K562 (cell line): ENCODE measurements at regions not wholly inside any gene's neighbourhood (a gene's known extent, or its start where the extent isn't known, plus 50 kb on each side); places are given as distances from the start of the nearest gene placed in this dataset.
"Not testable (repeated sequence)": the region's sequence is repeated elsewhere in the genome, so short reads cannot be mapped to it uniquely, and the experiment has no call there.

ENCODE experiments used
- ATAC-seq: fragments of 200-7000 bp; cut with Tn5 transposase; 3 replicates; pipeline ENCODE4 v1.9.1; 2020; ENCODE audit warnings: moderate library complexity
- BruUV-seq: library from RNA; stranded (reverse); fragments of 400-500 nt; replicated peaks from 2 replicates; lab custom pipeline; 2021; lab: Mats Ljungman, UMichigan
- CTCF ChIA-PET: fragments of 300-600 bp; formaldehyde crosslinking; extraction: SDS; loops from one replicate; lab custom pipeline; 2021; ENCODE audit warnings: low intra/inter-chr PET ratio; lab: Yijun Ruan, JAX
- POLR2A ChIA-PET: fragments of 300-600, 350-650 bp; sonication (Branson Sonifier 250); formaldehyde crosslinking; extraction: SDS; loops from one replicate; lab custom pipeline; 2021; ENCODE audit warnings: antibody characterized with exemption, inconsistent platforms; lab: Yijun Ruan, JAX
- DNase-seq, 4 experiments: peaks; one replicate each; pipeline versions ENCODE4 v3.0.0 to v3.0.0-alpha.2; 2011 to 2018; ENCODE audit warnings: low spot score in 3 of 4, mixed read lengths in 3 of 4; ENCODE audit errors: extremely low read depth in 1 of 4
- FAIRE-seq: peaks from 2 replicates; lab custom pipeline; 2011; peaks lifted over from hg19 to GRCh38; lab: Jason Lieb, UNC
- H2AFZ ChIP-seq: 2 replicates; pipeline ENCODE4 v1.6.0; 2011; ENCODE audit warnings: low read depth, low read length, control low read depth, inconsistent platforms
- H3K27ac ChIP-seq: fragments of 200-600 bp; 3 replicates; pipeline ENCODE4 v1.8.0; 2011; ENCODE audit warnings: low read depth, mild to moderate bottlenecking, control low read depth, inconsistent platforms, low read length, moderate library complexity, mixed read lengths; ENCODE audit errors: extremely low read depth
- H3K27me3 ChIP-seq, 2 experiments: fragments of 300-600 bp in 1 of 2; 2 replicates in 1 of 2; 3 replicates in 1 of 2; pipeline versions ENCODE4 v1.6.0 to v1.8.0; 2011; ENCODE audit warnings: inconsistent platforms in 2 of 2, low read length in 2 of 2, mild to moderate bottlenecking in 1 of 2, mixed read lengths in 1 of 2, moderate library complexity in 1 of 2; ENCODE audit not compliant: control insufficient read depth in 2 of 2, insufficient read depth in 2 of 2
- H3K36me3 ChIP-seq: fragments of 300-600 bp; 3 replicates; pipeline ENCODE4 v1.8.0; 2011; ENCODE audit warnings: mild to moderate bottlenecking, low read length, inconsistent platforms; ENCODE audit not compliant: control insufficient read depth, insufficient read depth
- H3K4me1 ChIP-seq, 2 experiments: fragments of 200-600 bp in 1 of 2; replicated peaks in 1 of 2; 2 replicates in 1 of 2; 3 replicates in 1 of 2; pipeline versions ENCODE4 v1.5.1 to v1.8.0; 2011; ENCODE audit warnings: inconsistent platforms in 2 of 2, low read length in 2 of 2, mild to moderate bottlenecking in 1 of 2, mixed read lengths in 1 of 2, moderate library complexity in 1 of 2; ENCODE audit not compliant: control insufficient read depth in 2 of 2, insufficient read depth in 2 of 2
- H3K4me2 ChIP-seq: 2 replicates; pipeline ENCODE4 v1.6.1; 2011; ENCODE audit warnings: low read length, control low read depth, inconsistent platforms, mixed read lengths; ENCODE audit not compliant: insufficient read depth
- H3K4me3 ChIP-seq: fragments of 200-600 bp; sonication (generic), shearing (Covaris generic); 2 replicates; pipeline ENCODE4 v1.5.1; 2016; ENCODE audit warnings: control low read depth, inconsistent platforms
- H3K79me2 ChIP-seq: fragments of 200-600 bp; 3 replicates; pipeline ENCODE4 v1.8.0; 2011; ENCODE audit warnings: low read length, inconsistent platforms; ENCODE audit not compliant: control insufficient read depth, insufficient read depth
- H3K9ac ChIP-seq, 2 experiments: 2 replicates each; pipeline versions ENCODE4 v1.6.0 to v1.6.1; 2011; ENCODE audit warnings: low read depth in 2 of 2, low read length in 2 of 2, control low read depth in 1 of 2, inconsistent platforms in 1 of 2, mild to moderate bottlenecking in 1 of 2, mixed read lengths in 1 of 2; ENCODE audit not compliant: insufficient read depth in 1 of 2
- H3K9me1 ChIP-seq: one replicate; pipeline ENCODE4 v1.6.0; 2011; ENCODE audit warnings: inconsistent platforms, mild to moderate bottlenecking, low read length, moderate library complexity; ENCODE audit not compliant: control insufficient read depth, insufficient read depth
- H3K9me3 ChIP-seq: replicated peaks from 2 replicates; pipeline ENCODE4 v1.5.1; 2011; ENCODE audit warnings: low read depth, low read length, inconsistent platforms; ENCODE audit not compliant: control insufficient read depth, insufficient read depth
- H4K20me1 ChIP-seq: replicated peaks from 2 replicates; pipeline ENCODE4 v1.6.1; 2011; ENCODE audit warnings: low read length, inconsistent platforms, mixed read lengths; ENCODE audit not compliant: control insufficient read depth, insufficient read depth
- PHF8 ChIP-seq: fragments of 200-600 bp; sonication (generic); IDR thresholded peaks from 2 replicates; pipeline ENCODE4 v1.6.1; 2012; ENCODE audit warnings: mixed run types, mild to moderate bottlenecking, inconsistent platforms, low read length, moderate library complexity, borderline replicate concordance
- WGBS: fragments of 100-300 bp; shearing (Covaris generic); methylation state at CpG from one replicate; pipeline ENCODE4 v1.1.6; 2016; ENCODE audit warnings: low coverage, mixed read lengths; ENCODE audit not compliant: insufficient coverage; ENCODE audit errors: missing lambda C conversion rate; 5-methylcytosine and 5-hydroxymethylcytosine counted together
- in situ Hi-C: fragments of 300-500 bp; cut with MboI; formaldehyde crosslinking; loops from 4 replicates; pipeline ENCODE4 v1.15.0; 2018; ENCODE audit warnings: inconsistent platforms, mixed read lengths
- intact Hi-C: fragments of 100-400 bp; cut with micrococcal nuclease; formaldehyde crosslinking; loops from 2 replicates; pipeline ENCODE4 v1.14.2; 2022
- TF ChIP-seq, protein P1 (sequence below): fragments of 450-650 bp; conservative IDR thresholded peaks from 2 replicates; pipeline ENCODE4 v1.6.1; 2016; ENCODE audit warnings: missing genetic modification characterization, low read depth, mild to moderate bottlenecking, missing compliant biosample characterization, moderate library complexity

DNA sequence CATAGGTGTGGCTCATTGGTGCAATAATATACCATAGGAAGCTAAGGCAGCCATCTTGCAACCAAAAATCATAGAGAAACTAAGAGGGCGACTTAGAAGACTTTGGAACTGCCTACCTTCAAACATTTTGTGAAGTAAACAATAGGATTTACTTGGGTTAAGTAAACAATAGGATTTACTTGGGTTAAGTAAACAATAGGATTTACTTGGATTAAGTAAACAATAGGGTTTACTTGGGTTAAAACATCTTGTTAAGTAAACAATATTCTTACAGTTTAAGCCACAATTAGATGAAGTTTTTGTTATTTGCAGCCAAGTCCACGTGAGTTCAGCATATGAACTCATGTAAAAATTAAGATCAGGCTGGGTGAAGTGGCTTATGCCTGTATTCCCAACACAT, 722.4 kb upstream of the AUTS2 start:
- ATAC-seq (no peak), FAIRE-seq (no peak)
- in situ Hi-C loops, result no loop called here

DNA sequence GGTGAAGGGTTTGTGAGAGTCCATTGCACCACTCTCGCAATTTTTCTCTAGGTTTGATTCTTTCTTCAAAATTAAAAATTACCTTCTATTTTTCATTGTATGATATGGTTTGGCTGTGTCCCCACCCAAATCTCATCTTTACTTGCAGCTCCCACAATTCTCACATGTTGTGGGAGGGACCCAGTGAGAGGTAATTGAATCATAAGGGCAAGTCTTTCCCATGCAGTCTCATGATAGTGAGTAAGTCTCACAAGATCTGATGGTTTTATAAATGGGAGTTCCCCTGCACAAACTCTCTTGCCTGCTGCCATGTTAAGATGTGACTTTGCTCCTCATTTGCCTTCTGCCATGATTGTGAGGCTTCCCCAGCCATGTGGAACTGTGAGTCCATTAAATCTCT, 711.2 kb upstream of the AUTS2 start:
- H3K9ac ChIP-seq, H3K27ac ChIP-seq, H3K4me1 ChIP-seq, CTCF ChIA-PET, H3K79me2 ChIP-seq, POLR2A ChIA-PET, H3K4me2 ChIP-seq, in situ Hi-C loops, H3K36me3 ChIP-seq, FAIRE-seq, BruUV-seq, H2AFZ ChIP-seq, H3K9me1 ChIP-seq, H3K9me3 ChIP-seq, DNase-seq, H3K4me3 ChIP-seq, ATAC-seq, intact Hi-C loops, H3K27me3 ChIP-seq, H4K20me1 ChIP-seq: not testable (repeated sequence)
- 0% methylated on average over 1 of the region's 1 CpG for WGBS

More for the DNA sequence above, 722.4 kb upstream of the AUTS2 start:
- Histone ChIP-seq H2AFZ (no peak overlapping the region), H3K9me1 (no peaks in the 10 kb centered on the region), H4K20me1 (no peaks in the 10 kb centered on the region), H3K36me3 (no peaks in the 10 kb centered on the region), H3K4me2 (no peak overlapping the region), H3K4me3 (no peak overlapping the region), H3K27me3 (no peaks in the 10 kb centered on the region), H3K9me3 (no peaks in the 10 kb centered on the region), H3K4me1 (no peaks in the 10 kb centered on the region), H3K27ac (no peak overlapping the region), H3K79me2 (no peaks in the 10 kb centered on the region), H3K9ac (no peak overlapping the region)
- ChIA-PET CTCF (no interaction called here), POLR2A (no interaction called here)
- intact Hi-C loops, result no loop called here
- no peak for DNase-seq
- whole genome bisulfite sequencing, result 0% methylated on average over 2 of the region's 2 CpGs
- no TSS peak for BruUV-seq
- TF ChIP-seq, protein P1, sequence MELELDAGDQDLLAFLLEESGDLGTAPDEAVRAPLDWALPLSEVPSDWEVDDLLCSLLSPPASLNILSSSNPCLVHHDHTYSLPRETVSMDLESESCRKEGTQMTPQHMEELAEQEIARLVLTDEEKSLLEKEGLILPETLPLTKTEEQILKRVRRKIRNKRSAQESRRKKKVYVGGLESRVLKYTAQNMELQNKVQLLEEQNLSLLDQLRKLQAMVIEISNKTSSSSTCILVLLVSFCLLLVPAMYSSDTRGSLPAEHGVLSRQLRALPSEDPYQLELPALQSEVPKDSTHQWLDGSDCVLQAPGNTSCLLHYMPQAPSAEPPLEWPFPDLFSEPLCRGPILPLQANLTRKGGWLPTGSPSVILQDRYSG (tag), result no peak
- no peak for TF ChIP-seq PHF8
